Fibroblast of skin of back (primary cell): ENCODE measurements at regions not wholly inside any gene's neighbourhood (a gene's known extent, or its start where the extent isn't known, plus 50 kb on each side); places are given as distances from the start of the nearest gene placed in this dataset.
"Not testable (repeated sequence)": the region's sequence is repeated elsewhere in the genome, so short reads cannot be mapped to it uniquely, and the experiment has no call there.

Experiments
- DNase-seq: peaks from one replicate; pipeline ENCODE4 v3.0.0-alpha.2; 2013

GRCh38 chr3:72660270-72661114, 187.8 kb downstream of the SHQ1 start:
- DNase-seq: no peak

- DNase-seq: no peak
Observed at GRCh38 chr3:72659596-72659995, 188.6 kb downstream of the SHQ1 start.

GRCh38 chr3:72659188-72659587, 189.1 kb downstream of the SHQ1 start:
- no peak for DNase-seq

- no peak for DNase-seq
Observed at GRCh38 chr3:72658466-72659100, 189.7 kb downstream of the SHQ1 start.

- no peak for DNase-seq
Observed at GRCh38 chr3:72657666-72658065, 190.6 kb downstream of the SHQ1 start.

- DNase-seq: no peak
Observed at GRCh38 chr3:72655723-72656122, 192.5 kb downstream of the SHQ1 start.

- peak; percentile 19 for DNase-seq
Observed at GRCh38 chr3:72655131-72655551, 193.1 kb downstream of the SHQ1 start.

- no peak for DNase-seq
Observed at GRCh38 chr3:72652395-72652794, 195.8 kb downstream of the SHQ1 start.

GRCh38 chr3:72651498-72651897, 196.7 kb downstream of the SHQ1 start:
- DNase-seq: no peak

- DNase-seq: no peak
Observed at GRCh38 chr3:72646263-72646662, 202.0 kb downstream of the SHQ1 start.

GRCh38 chr3:72643635-72644034, 204.6 kb downstream of the SHQ1 start:
- DNase-seq: not testable (repeated sequence)

GRCh38 chr3:72641684-72642083, 206.6 kb downstream of the SHQ1 start:
- no peak for DNase-seq

GRCh38 chr3:72641072-72641471, 207.2 kb downstream of the SHQ1 start:
- no peak for DNase-seq

GRCh38 chr3:72636969-72637597, 211.2 kb downstream of the SHQ1 start:
- no peak for DNase-seq

- DNase-seq: no peak
Observed at GRCh38 chr3:72635551-72635950, 212.7 kb downstream of the SHQ1 start.

GRCh38 chr3:72634128-72634527, 214.1 kb downstream of the SHQ1 start:
- DNase-seq: no peak

GRCh38 chr3:72633534-72633933, 214.7 kb downstream of the SHQ1 start:
- no peak for DNase-seq

GRCh38 chr3:72633121-72633520, 215.1 kb downstream of the SHQ1 start:
- DNase-seq: peak; percentile 33

GRCh38 chr3:72632129-72632528, 216.1 kb downstream of the SHQ1 start:
- DNase-seq: peak; percentile 19

GRCh38 chr3:72630969-72631344, 217.3 kb downstream of the SHQ1 start:
- no peak for DNase-seq

GRCh38 chr3:72630327-72630968, 217.8 kb downstream of the SHQ1 start:
- DNase-seq: no peak

- no peak for DNase-seq
Observed at GRCh38 chr3:72629191-72629631, 219.0 kb downstream of the SHQ1 start.

GRCh38 chr3:72628065-72628464, 220.2 kb downstream of the SHQ1 start:
- no peak for DNase-seq
